Islet of Langerhans (tissue), 1 donor: ENCODE measurements at regions not wholly inside any gene's neighbourhood (a gene's known extent, or its start where the extent isn't known, plus 50 kb on each side); places are given as distances from the start of the nearest gene placed in this dataset.

Experiments used
- FAIRE-seq: peaks from one replicate; lab custom pipeline; 2011; peaks lifted over from hg19 to GRCh38; lab: Jason Lieb, UNC

GRCh38 chr19:31664997-31665396 lies 315.8 kb upstream of the TSHZ3 start:
- no peak for FAIRE-seq

GRCh38 chr19:31666126-31666525 lies 316.9 kb upstream of the TSHZ3 start:
- FAIRE-seq, result no peak

GRCh38 chr19:31667106-31667505 lies 317.9 kb upstream of the TSHZ3 start:
- FAIRE-seq, result no peak

- FAIRE-seq, result no peak
These were observed 319.7 kb upstream of the TSHZ3 start for GRCh38 chr19:31668921-31669320.

GRCh38 chr19:31670931-31671330 lies 321.7 kb upstream of the TSHZ3 start:
- FAIRE-seq, result no peak

- FAIRE-seq, result no peak
These were observed 322.3 kb upstream of the TSHZ3 start for GRCh38 chr19:31671411-31672035.

- FAIRE-seq, result no peak
These were observed 325.4 kb upstream of the TSHZ3 start for GRCh38 chr19:31674503-31675192.

GRCh38 chr19:31675193-31675913 lies 326.1 kb upstream of the TSHZ3 start:
- FAIRE-seq, result no peak

GRCh38 chr19:31676271-31677004 lies 327.2 kb upstream of the TSHZ3 start:
- no peak for FAIRE-seq

GRCh38 chr19:31678421-31678820 lies 329.2 kb upstream of the TSHZ3 start:
- FAIRE-seq, result no peak

- FAIRE-seq, result no peak
These were observed 331.9 kb upstream of the TSHZ3 start for GRCh38 chr19:31681121-31681520.

- FAIRE-seq, result no peak
These were observed 344.1 kb upstream of the TSHZ3 start for GRCh38 chr19:31693131-31693932.

- FAIRE-seq, result no peak
These were observed 344.7 kb upstream of the TSHZ3 start for GRCh38 chr19:31693933-31694269.

- FAIRE-seq, result no peak
These were observed 345.5 kb upstream of the TSHZ3 start for GRCh38 chr19:31694761-31695160.

GRCh38 chr19:31699421-31699820 lies 350.2 kb upstream of the TSHZ3 start:
- FAIRE-seq, result no peak

GRCh38 chr19:31701146-31701545 lies 351.9 kb upstream of the TSHZ3 start:
- no peak for FAIRE-seq

- no peak for FAIRE-seq
These were observed 356.4 kb upstream of the TSHZ3 start for GRCh38 chr19:31705656-31706055.

- no peak for FAIRE-seq
These were observed 356.9 kb upstream of the TSHZ3 start for GRCh38 chr19:31706131-31706530.

GRCh38 chr19:31706691-31707620 lies 357.7 kb upstream of the TSHZ3 start:
- no peak for FAIRE-seq

- peak; percentile 24 for FAIRE-seq
These were observed 359.3 kb upstream of the TSHZ3 start for GRCh38 chr19:31708520-31708919.

GRCh38 chr19:31709476-31709875 lies 360.2 kb upstream of the TSHZ3 start:
- FAIRE-seq, result no peak
